ENCODE measurements at regions not wholly inside any gene's neighbourhood (a gene's known extent, or its start where the extent isn't known, plus 50 kb on each side); places are given as distances from the start of the nearest gene placed in this dataset.

- no peak for DNase-seq
- H3K9me3 Mint-ChIP-seq = no peaks in the 10 kb centered on the region
- POLR2A ChIA-PET = no interaction called here
- ATAC-seq = no peak
- no peak for TF ChIP-seq CTCF (IDR thresholded peaks at IDR 0.05)
- CTCF ChIA-PET = no interaction called here
- H3K36me3 Mint-ChIP-seq (ENCODE audit: low read depth) = no peaks in the 10 kb centered on the region
- H3K4me3 Mint-ChIP-seq = no peak overlapping the region
- H3K27me3 Mint-ChIP-seq = no peaks in the 10 kb centered on the region
- intact Hi-C loops (cut with micrococcal nuclease) = no loop called here
- H3K4me1 Mint-ChIP-seq (ENCODE audit: low read depth) = no peaks in the 10 kb centered on the region
- no peak overlapping the region for H3K27ac Mint-ChIP-seq
Measured at GRCh38 chr3:156760333-156760732, 65.8 kb upstream of the LEKR1 start.

GRCh38 chr3:156761007-156761406 lies 65.1 kb upstream of the LEKR1 start:
- TF ChIP-seq CTCF (IDR thresholded peaks at IDR 0.05) = no peak
- Mint-ChIP-seq H3K27ac (no peak overlapping the region), H3K4me3 (no peak overlapping the region), H3K9me3 (no peaks in the 10 kb centered on the region), H3K27me3 (no peaks in the 10 kb centered on the region), H3K36me3 (ENCODE audit: low read depth) (no peaks in the 10 kb centered on the region), H3K4me1 (ENCODE audit: low read depth) (no peaks in the 10 kb centered on the region)
- no peak for DNase-seq
- no peak for ATAC-seq
- ChIA-PET POLR2A (no interaction called here), CTCF (interaction anchor here (1.5 kb wide), 1 partner anchor 376 kb away, joined by 3 read pairs; no protein-coding TSS in a partner anchor)
- intact Hi-C loops (cut with micrococcal nuclease) = no loop called here

- Mint-ChIP-seq H3K4me3 (no peak overlapping the region), H3K9me3 (no peaks in the 10 kb centered on the region), H3K4me1 (ENCODE audit: low read depth) (no peaks in the 10 kb centered on the region), H3K27me3 (no peaks in the 10 kb centered on the region), H3K36me3 (ENCODE audit: low read depth) (no peaks in the 10 kb centered on the region), H3K27ac (no peak overlapping the region)
- DNase-seq (no peak), ATAC-seq (no peak)
- CTCF ChIA-PET = interaction anchor here (0.8 to 1.5 kb wide), 4 partner anchors 11 to 771 kb away, joined by 3 to 4 read pairs (median 3); no protein-coding TSS in a partner anchor
- POLR2A ChIA-PET = interaction anchor here (0.5 kb wide), 1 partner anchor 379 kb away, joined by 3 read pairs; no protein-coding TSS in a partner anchor
- intact Hi-C loops (cut with micrococcal nuclease) = no loop called here
- TF ChIP-seq CTCF (IDR thresholded peaks at IDR 0.05) = no peak
Measured at GRCh38 chr3:156761713-156762451, 64.3 kb upstream of the LEKR1 start.

- CTCF ChIA-PET = interaction anchor here (0.8 to 0.9 kb wide), 2 partner anchors 12 to 770 kb away, joined by 3 to 4 read pairs; no protein-coding TSS in a partner anchor
- intact Hi-C loops (cut with micrococcal nuclease) = no loop called here
Measured at GRCh38 chr3:156762631-156763185, 63.4 kb upstream of the LEKR1 start.

More at GRCh38 chr3:156762631-156763185, 63.4 kb upstream of the LEKR1 start:
- no peak for ATAC-seq
- H3K27ac Mint-ChIP-seq = no peak overlapping the region
- H3K9me3 Mint-ChIP-seq = no peaks in the 10 kb centered on the region
- POLR2A ChIA-PET = no interaction called here
- no peak for TF ChIP-seq CTCF (IDR thresholded peaks at IDR 0.05)
- no peaks in the 10 kb centered on the region for H3K36me3 Mint-ChIP-seq (ENCODE audit: low read depth)
- no peaks in the 10 kb centered on the region for H3K27me3 Mint-ChIP-seq
- no peaks in the 10 kb centered on the region for H3K4me1 Mint-ChIP-seq (ENCODE audit: low read depth)
- DNase-seq = no peak
- no peak overlapping the region for H3K4me3 Mint-ChIP-seq

All from activated CD8-positive, alpha-beta T cell treated with anti-CD3 and anti-CD28 coated beads for 36 hours (primary cell).